Activated CD4-positive, alpha-beta T cell treated with anti-CD3 and anti-CD28 coated beads, Interleukin-2, amount 10 ng/mL, durations not matched to agents 7 days and 5 days (primary cell): ENCODE measurements at regions not wholly inside any gene's neighbourhood (a gene's known extent, or its start where the extent isn't known, plus 50 kb on each side); places are given as distances from the start of the nearest gene placed in this dataset.

Experiments
- CTCF ChIA-PET: fragments of 350-600 bp; sonication (Branson Sonifier 250); formaldehyde crosslinking; loops from one replicate; lab custom pipeline; 2021; ENCODE audit warnings: antibody characterized with exemption; lab: Charles Lee
- POLR2A ChIA-PET: fragments of 350-600 bp; sonication (Branson Sonifier 250); formaldehyde crosslinking; loops from one replicate; lab custom pipeline; 2021; ENCODE audit warnings: antibody characterized with exemption; lab: Charles Lee
- DNase-seq: peaks from one replicate; pipeline ENCODE4 v3.0.0-alpha.2; 2020
- H3K27ac Mint-ChIP-seq: one replicate; pipeline ENCODE4 v1.8.0; 2021; ENCODE audit warnings: mild to moderate bottlenecking, moderate library complexity, mixed read lengths
- H3K27me3 Mint-ChIP-seq: one replicate; pipeline ENCODE4 v1.8.0; 2021; ENCODE audit warnings: mixed read lengths
- H3K36me3 Mint-ChIP-seq: one replicate; pipeline ENCODE4 v1.8.0; 2021; ENCODE audit warnings: low read depth, mixed read lengths
- H3K4me1 Mint-ChIP-seq: one replicate; pipeline ENCODE4 v1.8.0; 2021; ENCODE audit warnings: mixed read lengths
- H3K4me3 Mint-ChIP-seq: one replicate; pipeline ENCODE4 v1.8.0; 2021; ENCODE audit warnings: mild to moderate bottlenecking, moderate library complexity, mixed read lengths
- H3K9me3 Mint-ChIP-seq: one replicate; pipeline ENCODE4 v1.8.0; 2021; ENCODE audit warnings: mixed read lengths

- CTCF ChIA-PET: interaction anchor here (0.5 kb wide), 1 partner anchor 601 kb away, joined by 3 read pairs; no protein-coding TSS in a partner anchor
- H3K4me1 Mint-ChIP-seq: no peaks in the 10 kb centered on the region
Observed at GRCh38 chrX:103158317-103158621, 56.6 kb upstream of the BEX4 start.

GRCh38 chrX:103157496-103158316 lies 57.2 kb upstream of the BEX4 start:
- no peaks in the 10 kb centered on the region for H3K36me3 Mint-ChIP-seq
- H3K9me3 Mint-ChIP-seq: no peaks in the 10 kb centered on the region
- CTCF ChIA-PET: interaction anchor here (0.5 kb wide), 1 partner anchor 602 kb away, joined by 3 read pairs; no protein-coding TSS in a partner anchor
- no peaks in the 10 kb centered on the region for H3K4me1 Mint-ChIP-seq
- peaks cover 1% of the 10 kb centered on the region for H3K27me3 Mint-ChIP-seq
- H3K27ac Mint-ChIP-seq: no peak overlapping the region
- DNase-seq: peak; percentile 6
- no peak overlapping the region for H3K4me3 Mint-ChIP-seq
- POLR2A ChIA-PET: no interaction called here

More at GRCh38 chrX:103158317-103158621, 56.6 kb upstream of the BEX4 start:
- no peaks in the 10 kb centered on the region for H3K36me3 Mint-ChIP-seq
- POLR2A ChIA-PET: no interaction called here
- peaks cover 3% of the 10 kb centered on the region for H3K27me3 Mint-ChIP-seq
- H3K9me3 Mint-ChIP-seq: no peaks in the 10 kb centered on the region
- no peak overlapping the region for H3K4me3 Mint-ChIP-seq
- DNase-seq: no peak
- no peak overlapping the region for H3K27ac Mint-ChIP-seq

GRCh38 chrX:103155201-103155600 lies 59.7 kb upstream of the BEX4 start:
- Mint-ChIP-seq H3K4me3 (no peak overlapping the region), H3K27ac (no peak overlapping the region), H3K36me3 (no peaks in the 10 kb centered on the region), H3K27me3 (peaks cover 1% of the 10 kb centered on the region), H3K4me1 (peaks cover 3% of the 10 kb centered on the region), H3K9me3 (no peaks in the 10 kb centered on the region)
- DNase-seq: no peak
- ChIA-PET POLR2A (no interaction called here), CTCF (no interaction called here)

GRCh38 chrX:103153661-103154060 lies 60.7 kb upstream of the NXF3 start:
- ChIA-PET POLR2A (no interaction called here), CTCF (no interaction called here)
- Mint-ChIP-seq H3K4me3 (no peak overlapping the region), H3K4me1 (peaks cover 3% of the 10 kb centered on the region), H3K9me3 (no peaks in the 10 kb centered on the region), H3K27ac (no peak overlapping the region), H3K27me3 (peaks cover 2% of the 10 kb centered on the region), H3K36me3 (no peaks in the 10 kb centered on the region)
- DNase-seq: no peak

- ChIA-PET CTCF (no interaction called here), POLR2A (no interaction called here)
- Mint-ChIP-seq H3K4me3 (no peak overlapping the region), H3K9me3 (no peaks in the 10 kb centered on the region), H3K27ac (no peak overlapping the region), H3K36me3 (no peaks in the 10 kb centered on the region), H3K27me3 (peaks cover 4% of the 10 kb centered on the region), H3K4me1 (peaks cover 3% of the 10 kb centered on the region)
- DNase-seq: no peak
Observed at GRCh38 chrX:103151799-103152198, 58.9 kb upstream of the NXF3 start.

GRCh38 chrX:103149652-103150051 lies 56.7 kb upstream of the NXF3 start:
- DNase-seq: no peak
- ChIA-PET POLR2A (no interaction called here), CTCF (no interaction called here)
- no peak overlapping the region for H3K27ac Mint-ChIP-seq
- H3K27me3 Mint-ChIP-seq: peaks cover 3% of the 10 kb centered on the region
- H3K36me3 Mint-ChIP-seq: no peaks in the 10 kb centered on the region
- peaks cover 3% of the 10 kb centered on the region for H3K4me1 Mint-ChIP-seq
- H3K4me3 Mint-ChIP-seq: no peak overlapping the region
- H3K9me3 Mint-ChIP-seq: no peaks in the 10 kb centered on the region

- CTCF ChIA-PET: no interaction called here
- DNase-seq: no peak
- POLR2A ChIA-PET: no interaction called here
- Mint-ChIP-seq H3K27ac (no peak overlapping the region), H3K9me3 (no peaks in the 10 kb centered on the region), H3K4me3 (no peak overlapping the region), H3K36me3 (no peaks in the 10 kb centered on the region), H3K27me3 (peaks cover 3% of the 10 kb centered on the region), H3K4me1 (peaks cover 3% of the 10 kb centered on the region)
Observed at GRCh38 chrX:103148075-103148474, 55.1 kb upstream of the NXF3 start.
